Astrocyte (in vitro differentiated cells and primary cell): ENCODE measurements at regions not wholly inside any gene's neighbourhood (a gene's known extent, or its start where the extent isn't known, plus 50 kb on each side); places are given as distances from the start of the nearest gene placed in this dataset.

Source experiments
- DNase-seq: peaks from one replicate; pipeline ENCODE4 v3.0.0-alpha.2; 2010; ENCODE audit warnings: low read depth
- FAIRE-seq: peaks from 2 replicates; lab custom pipeline; 2011; peaks lifted over from hg19 to GRCh38; lab: Jason Lieb, UNC
- H2AFZ ChIP-seq: 2 replicates; pipeline ENCODE4 v1.6.0; 2012; ENCODE audit warnings: low read depth, low read length, inconsistent platforms
- H3K27ac ChIP-seq: 2 replicates; pipeline ENCODE4 v1.5.1; 2011; ENCODE audit warnings: low read depth, low read length, inconsistent platforms
- H3K27me3 ChIP-seq: 2 replicates; pipeline ENCODE4 v1.6.0; 2011; ENCODE audit warnings: low read length, inconsistent platforms; ENCODE audit not compliant: insufficient read depth
- H3K36me3 ChIP-seq: 2 replicates; pipeline ENCODE4 v1.5.1; 2011; ENCODE audit warnings: low read length, inconsistent platforms; ENCODE audit not compliant: insufficient read depth
- H3K4me1 ChIP-seq: 2 replicates; pipeline ENCODE4 v1.5.1; 2011; ENCODE audit warnings: low read length, inconsistent platforms; ENCODE audit not compliant: insufficient read depth
- H3K4me2 ChIP-seq: 2 replicates; pipeline ENCODE4 v1.6.0; 2012; ENCODE audit warnings: low read length, inconsistent platforms
- H3K4me3 ChIP-seq: 2 replicates; pipeline ENCODE4 v1.5.1; 2011; ENCODE audit warnings: low read depth, mild to moderate bottlenecking, low read length, inconsistent platforms; ENCODE audit not compliant: insufficient read depth
- H3K79me2 ChIP-seq: 2 replicates; pipeline ENCODE4 v1.6.0; 2012; ENCODE audit warnings: mild to moderate bottlenecking, low read length, inconsistent platforms; ENCODE audit not compliant: insufficient read depth
- H3K9ac ChIP-seq: 2 replicates; pipeline ENCODE4 v1.6.0; 2012; ENCODE audit warnings: mild to moderate bottlenecking, low read length, inconsistent platforms
- H3K9me3 ChIP-seq: 2 replicates; pipeline ENCODE4 v1.5.1; 2012; ENCODE audit warnings: low read depth, mild to moderate bottlenecking, low read length, inconsistent platforms; ENCODE audit not compliant: insufficient read depth
- H4K20me1 ChIP-seq: 2 replicates; pipeline ENCODE4 v1.6.0; 2012; ENCODE audit warnings: low read length, inconsistent platforms; ENCODE audit not compliant: insufficient read depth
- H3K27ac Mint-ChIP-seq: one replicate; pipeline ENCODE4 v1.8.0; 2021; ENCODE audit warnings: mild to moderate bottlenecking, mixed read lengths; ENCODE audit not compliant: unreplicated experiment
- H3K27me3 Mint-ChIP-seq: one replicate; pipeline ENCODE4 v1.8.0; 2021; ENCODE audit warnings: low read depth, mixed read lengths; ENCODE audit not compliant: unreplicated experiment
- H3K36me3 Mint-ChIP-seq: one replicate; pipeline ENCODE4 v1.8.0; 2021; ENCODE audit warnings: low read depth, mixed read lengths; ENCODE audit not compliant: unreplicated experiment
- H3K4me1 Mint-ChIP-seq: one replicate; pipeline ENCODE4 v1.8.0; 2021; ENCODE audit warnings: low read depth, mixed read lengths; ENCODE audit not compliant: unreplicated experiment
- H3K4me3 Mint-ChIP-seq: one replicate; pipeline ENCODE4 v1.8.0; 2021; ENCODE audit warnings: mild to moderate bottlenecking, moderate library complexity, mixed read lengths; ENCODE audit not compliant: unreplicated experiment
- H3K9me3 Mint-ChIP-seq: one replicate; pipeline ENCODE4 v1.8.0; 2021; ENCODE audit warnings: mild to moderate bottlenecking, mixed read lengths; ENCODE audit not compliant: unreplicated experiment
- EZH2 ChIP-seq: IDR thresholded peaks from 2 replicates; pipeline ENCODE4 v1.6.1; 2012; ENCODE audit warnings: mild to moderate bottlenecking, low read length, inconsistent platforms; ENCODE audit not compliant: insufficient read depth
- TF ChIP-seq, protein P1 (sequence below): IDR thresholded peaks from 2 replicates; pipeline ENCODE4 v1.5.1; 2011; ENCODE audit warnings: low read depth, mild to moderate bottlenecking, inconsistent platforms, low read length, moderate library complexity; ENCODE audit not compliant: insufficient read depth

- TF ChIP-seq EZH2: no peak
- TF ChIP-seq, protein P1, sequence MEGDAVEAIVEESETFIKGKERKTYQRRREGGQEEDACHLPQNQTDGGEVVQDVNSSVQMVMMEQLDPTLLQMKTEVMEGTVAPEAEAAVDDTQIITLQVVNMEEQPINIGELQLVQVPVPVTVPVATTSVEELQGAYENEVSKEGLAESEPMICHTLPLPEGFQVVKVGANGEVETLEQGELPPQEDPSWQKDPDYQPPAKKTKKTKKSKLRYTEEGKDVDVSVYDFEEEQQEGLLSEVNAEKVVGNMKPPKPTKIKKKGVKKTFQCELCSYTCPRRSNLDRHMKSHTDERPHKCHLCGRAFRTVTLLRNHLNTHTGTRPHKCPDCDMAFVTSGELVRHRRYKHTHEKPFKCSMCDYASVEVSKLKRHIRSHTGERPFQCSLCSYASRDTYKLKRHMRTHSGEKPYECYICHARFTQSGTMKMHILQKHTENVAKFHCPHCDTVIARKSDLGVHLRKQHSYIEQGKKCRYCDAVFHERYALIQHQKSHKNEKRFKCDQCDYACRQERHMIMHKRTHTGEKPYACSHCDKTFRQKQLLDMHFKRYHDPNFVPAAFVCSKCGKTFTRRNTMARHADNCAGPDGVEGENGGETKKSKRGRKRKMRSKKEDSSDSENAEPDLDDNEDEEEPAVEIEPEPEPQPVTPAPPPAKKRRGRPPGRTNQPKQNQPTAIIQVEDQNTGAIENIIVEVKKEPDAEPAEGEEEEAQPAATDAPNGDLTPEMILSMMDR: no peak
- Histone ChIP-seq H3K27ac (no peak overlapping the region), H3K79me2 (no peaks in the 10 kb centered on the region), H2AFZ (no peak overlapping the region), H4K20me1 (no peaks in the 10 kb centered on the region), H3K9ac (no peak overlapping the region), H3K9me3 (no peaks in the 10 kb centered on the region), H3K4me2 (peak overlapping the region; percentile 24), H3K4me3 (no peak overlapping the region), H3K4me1 (no peaks in the 10 kb centered on the region), H3K27me3 (no peaks in the 10 kb centered on the region), H3K36me3 (no peaks in the 10 kb centered on the region)
- H3K27ac Mint-ChIP-seq: peak overlapping the region; percentile 98
- H3K36me3 Mint-ChIP-seq: no peaks in the 10 kb centered on the region
- DNase-seq: peak; percentile 93
- H3K4me3 Mint-ChIP-seq: no peak overlapping the region
- peaks cover 5% of the 10 kb centered on the region for H3K9me3 Mint-ChIP-seq
- H3K4me1 Mint-ChIP-seq: peaks cover 26% of the 10 kb centered on the region
- FAIRE-seq: no peak
- no peaks in the 10 kb centered on the region for H3K27me3 Mint-ChIP-seq
Observed at GRCh38 chr6:156589281-156589680, 187.9 kb upstream of the ARID1B start.

GRCh38 chr6:156587751-156588301 lies 189.4 kb upstream of the ARID1B start:
- H3K27me3 Mint-ChIP-seq: no peaks in the 10 kb centered on the region
- no peaks in the 10 kb centered on the region for H3K36me3 Mint-ChIP-seq
- H3K27me3 ChIP-seq: no peaks in the 10 kb centered on the region
- no peaks in the 10 kb centered on the region for H3K4me1 ChIP-seq
- no peaks in the 10 kb centered on the region for H3K79me2 ChIP-seq
- no peaks in the 10 kb centered on the region for H3K9me3 ChIP-seq
- H3K36me3 ChIP-seq: no peaks in the 10 kb centered on the region
- peak overlapping the region; percentile 54 for H3K4me3 Mint-ChIP-seq
- peaks cover 26% of the 10 kb centered on the region for H3K4me1 Mint-ChIP-seq
- peaks cover 5% of the 10 kb centered on the region for H3K9me3 Mint-ChIP-seq
- no peaks in the 10 kb centered on the region for H4K20me1 ChIP-seq
- TF ChIP-seq, protein P1: no peak
- TF ChIP-seq EZH2: no peak
- no peak overlapping the region for H3K4me2 ChIP-seq
- no peak overlapping the region for H3K27ac ChIP-seq
- no peak overlapping the region for H2AFZ ChIP-seq
- H3K4me3 ChIP-seq: no peak overlapping the region
- FAIRE-seq (no peak), DNase-seq (no peak)
- H3K9ac ChIP-seq: no peak overlapping the region
- peak overlapping the region; percentile 98 for H3K27ac Mint-ChIP-seq

DNA sequence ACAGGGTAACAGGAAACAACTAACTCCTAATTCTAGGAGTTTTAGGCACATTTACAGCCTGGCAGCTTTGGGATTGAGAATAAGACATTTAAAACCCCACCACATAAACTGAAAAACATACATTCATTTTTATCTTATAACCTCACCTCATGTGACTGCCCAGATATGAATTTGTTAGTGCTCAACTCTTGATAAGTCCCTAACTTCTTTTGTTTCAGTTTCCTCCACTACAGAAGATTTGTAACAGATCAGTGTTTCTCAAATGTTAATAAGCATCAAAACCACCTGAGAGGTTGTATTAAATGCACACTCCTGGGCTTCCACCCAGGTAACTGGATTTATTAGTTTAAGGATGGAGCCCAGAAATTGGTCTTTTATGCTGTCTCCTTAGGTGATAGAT lies 190.1 kb upstream of the ARID1B start:
- no peaks in the 10 kb centered on the region for H3K4me1 ChIP-seq
- no peaks in the 10 kb centered on the region for H4K20me1 ChIP-seq
- H3K27me3 ChIP-seq: no peaks in the 10 kb centered on the region
- no peak overlapping the region for H3K27ac ChIP-seq
- DNase-seq (no peak), FAIRE-seq (no peak)
- no peaks in the 10 kb centered on the region for H3K36me3 ChIP-seq
- H3K4me3 Mint-ChIP-seq: no peak overlapping the region
- TF ChIP-seq, protein P1: no peak
- no peak for TF ChIP-seq EZH2
- no peaks in the 10 kb centered on the region for H3K27me3 Mint-ChIP-seq
- peaks cover 26% of the 10 kb centered on the region for H3K4me1 Mint-ChIP-seq
- H3K79me2 ChIP-seq: no peaks in the 10 kb centered on the region
- no peak overlapping the region for H2AFZ ChIP-seq
- H3K9me3 Mint-ChIP-seq: peaks cover 2% of the 10 kb centered on the region
- H3K9me3 ChIP-seq: no peaks in the 10 kb centered on the region
- no peaks in the 10 kb centered on the region for H3K36me3 Mint-ChIP-seq
- no peak overlapping the region for H3K4me3 ChIP-seq
- no peak overlapping the region for H3K4me2 ChIP-seq
- peak overlapping the region; percentile 98 for H3K27ac Mint-ChIP-seq
- no peak overlapping the region for H3K9ac ChIP-seq
